ENCODE measurements at regions not wholly inside any gene's neighbourhood (a gene's known extent, or its start where the extent isn't known, plus 50 kb on each side); places are given as distances from the start of the nearest gene placed in this dataset.

GRCh38 chr4:81776794-81777193 lies 305.1 kb upstream of the RASGEF1B start:
- no peaks in the 10 kb centered on the region for H3K9me3 Mint-ChIP-seq
- H3K27ac Mint-ChIP-seq: no peak overlapping the region
- TF ChIP-seq, protein P1, sequence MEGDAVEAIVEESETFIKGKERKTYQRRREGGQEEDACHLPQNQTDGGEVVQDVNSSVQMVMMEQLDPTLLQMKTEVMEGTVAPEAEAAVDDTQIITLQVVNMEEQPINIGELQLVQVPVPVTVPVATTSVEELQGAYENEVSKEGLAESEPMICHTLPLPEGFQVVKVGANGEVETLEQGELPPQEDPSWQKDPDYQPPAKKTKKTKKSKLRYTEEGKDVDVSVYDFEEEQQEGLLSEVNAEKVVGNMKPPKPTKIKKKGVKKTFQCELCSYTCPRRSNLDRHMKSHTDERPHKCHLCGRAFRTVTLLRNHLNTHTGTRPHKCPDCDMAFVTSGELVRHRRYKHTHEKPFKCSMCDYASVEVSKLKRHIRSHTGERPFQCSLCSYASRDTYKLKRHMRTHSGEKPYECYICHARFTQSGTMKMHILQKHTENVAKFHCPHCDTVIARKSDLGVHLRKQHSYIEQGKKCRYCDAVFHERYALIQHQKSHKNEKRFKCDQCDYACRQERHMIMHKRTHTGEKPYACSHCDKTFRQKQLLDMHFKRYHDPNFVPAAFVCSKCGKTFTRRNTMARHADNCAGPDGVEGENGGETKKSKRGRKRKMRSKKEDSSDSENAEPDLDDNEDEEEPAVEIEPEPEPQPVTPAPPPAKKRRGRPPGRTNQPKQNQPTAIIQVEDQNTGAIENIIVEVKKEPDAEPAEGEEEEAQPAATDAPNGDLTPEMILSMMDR (IDR thresholded peaks at IDR 0.05; ENCODE audit: unreplicated experiment): no peak
- no peak for DNase-seq (ENCODE audit: low spot score in 2 of 2, unreplicated experiment in 2 of 2)
- H3K36me3 Mint-ChIP-seq: no peaks in the 10 kb centered on the region
- no peak overlapping the region for H3K4me3 Mint-ChIP-seq
- peaks cover 3% of the 10 kb centered on the region for H3K27me3 Mint-ChIP-seq (ENCODE audit: low read depth)
- no peaks in the 10 kb centered on the region for H3K4me1 Mint-ChIP-seq

DNA sequence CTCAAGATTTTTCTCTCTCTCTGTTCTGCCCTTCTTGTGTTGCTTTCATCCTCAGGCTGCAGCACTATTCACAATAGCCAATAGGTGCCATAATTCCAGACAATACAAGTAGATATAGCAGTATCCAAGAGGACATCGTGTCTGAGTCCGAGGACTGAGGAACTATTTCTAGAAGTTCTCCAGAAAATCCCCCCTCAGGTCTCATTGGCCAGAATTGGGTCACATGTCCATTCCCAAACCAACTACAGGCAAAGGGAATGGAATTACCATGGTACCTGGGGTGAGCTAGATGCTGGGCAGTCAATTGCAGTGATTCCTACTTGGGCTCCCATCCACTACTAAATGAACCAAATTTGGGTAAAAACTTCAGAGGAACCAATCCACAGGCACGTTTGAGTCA lies 301.9 kb upstream of the RASGEF1B start:
- TF ChIP-seq, protein P1 (IDR thresholded peaks at IDR 0.05; ENCODE audit: unreplicated experiment): no peak
- no peaks in the 10 kb centered on the region for H3K4me1 Mint-ChIP-seq
- no peak overlapping the region for H3K4me3 Mint-ChIP-seq
- peaks cover 3% of the 10 kb centered on the region for H3K9me3 Mint-ChIP-seq
- H3K27ac Mint-ChIP-seq: no peak overlapping the region
- H3K36me3 Mint-ChIP-seq: no peaks in the 10 kb centered on the region
- H3K27me3 Mint-ChIP-seq (ENCODE audit: low read depth): peaks cover 3% of the 10 kb centered on the region
- no peak for DNase-seq (ENCODE audit: low spot score in 2 of 2, unreplicated experiment in 2 of 2)

DNA sequence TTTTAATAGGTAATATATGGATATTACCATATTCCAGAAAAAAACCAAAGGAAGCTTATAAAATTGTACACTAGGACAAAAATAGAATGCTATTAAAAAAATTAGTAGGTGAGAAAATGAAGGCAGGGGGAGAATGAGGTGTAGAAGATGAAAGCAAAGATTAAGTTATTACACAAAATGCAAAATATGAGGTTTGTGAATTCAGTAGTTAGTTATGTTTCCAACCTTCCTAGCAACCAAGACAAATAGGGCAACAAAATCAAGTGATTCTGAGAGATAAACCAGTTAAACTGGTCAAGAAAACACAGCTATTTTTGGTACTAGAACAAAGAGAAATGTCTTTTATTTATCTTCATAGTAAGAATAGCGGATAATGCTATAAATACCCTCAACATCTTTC lies 300.0 kb upstream of the RASGEF1B start:
- Mint-ChIP-seq H3K9me3 (peaks cover 3% of the 10 kb centered on the region), H3K36me3 (no peaks in the 10 kb centered on the region), H3K27me3 (ENCODE audit: low read depth) (peaks cover 3% of the 10 kb centered on the region), H3K4me1 (no peaks in the 10 kb centered on the region), H3K27ac (no peak overlapping the region), H3K4me3 (no peak overlapping the region)
- TF ChIP-seq, protein P1 (IDR thresholded peaks at IDR 0.05; ENCODE audit: unreplicated experiment): no peak
- DNase-seq (ENCODE audit: low spot score in 2 of 2, unreplicated experiment in 2 of 2): no peak

DNA sequence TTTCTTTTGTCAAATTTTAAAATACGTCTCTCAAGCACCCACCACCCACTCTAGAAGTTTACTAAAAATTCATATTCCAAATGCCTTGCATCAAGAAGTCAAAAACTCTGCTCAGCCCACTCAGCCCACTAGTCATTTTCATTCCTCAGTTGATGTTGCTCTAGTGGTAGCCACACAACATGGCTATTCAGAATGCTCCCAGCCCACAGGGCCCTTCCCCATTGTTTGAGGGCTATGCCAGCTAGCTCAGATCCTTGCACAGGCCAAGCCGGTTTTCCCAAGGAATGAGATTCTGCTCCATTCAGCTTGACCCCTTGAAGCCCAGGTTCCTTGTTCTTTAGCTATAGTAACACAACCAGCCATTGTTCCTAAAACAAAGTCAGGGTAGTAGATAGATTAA lies 297.5 kb upstream of the RASGEF1B start:
- Mint-ChIP-seq H3K4me3 (no peak overlapping the region), H3K36me3 (no peaks in the 10 kb centered on the region), H3K27me3 (ENCODE audit: low read depth) (no peaks in the 10 kb centered on the region), H3K9me3 (peaks cover 3% of the 10 kb centered on the region), H3K4me1 (no peaks in the 10 kb centered on the region), H3K27ac (no peak overlapping the region)
- TF ChIP-seq, protein P1 (IDR thresholded peaks at IDR 0.05; ENCODE audit: unreplicated experiment): no peak
- no peak for DNase-seq (ENCODE audit: low spot score in 2 of 2, unreplicated experiment in 2 of 2)

- Mint-ChIP-seq H3K9me3 (no peaks in the 10 kb centered on the region), H3K27ac (no peak overlapping the region), H3K4me3 (no peak overlapping the region), H3K4me1 (peaks cover 15% of the 10 kb centered on the region), H3K36me3 (no peaks in the 10 kb centered on the region), H3K27me3 (ENCODE audit: low read depth) (no peaks in the 10 kb centered on the region)
- TF ChIP-seq, protein P1 (IDR thresholded peaks at IDR 0.05; ENCODE audit: unreplicated experiment): no peak
- DNase-seq (ENCODE audit: low spot score in 2 of 2, unreplicated experiment in 2 of 2): no peak
Measured at GRCh38 chr4:81758574-81759264, 287.0 kb upstream of the RASGEF1B start.
